Activated CD8-positive, alpha-beta T cell treated with anti-CD3 and anti-CD28 coated beads for 36 hours (primary cell): ENCODE measurements at regions not wholly inside any gene's neighbourhood (a gene's known extent, or its start where the extent isn't known, plus 50 kb on each side); places are given as distances from the start of the nearest gene placed in this dataset.

Experiments
- ATAC-seq: fragments of 200-7000 bp; cut with Tn5 transposase; one replicate; pipeline ENCODE4 v1.10.0; 2021; ENCODE audit warnings: mild to moderate bottlenecking, moderate library complexity
- CTCF ChIA-PET: fragments of 350-600 bp; sonication (Branson Sonifier 250); formaldehyde crosslinking; loops from one replicate; lab custom pipeline; 2021; ENCODE audit warnings: antibody characterized with exemption; lab: Charles Lee
- POLR2A ChIA-PET: fragments of 350-600 bp; sonication (Branson Sonifier 250); formaldehyde crosslinking; loops from one replicate; lab custom pipeline; 2021; ENCODE audit warnings: antibody characterized with exemption; lab: Charles Lee
- DNase-seq: peaks from one replicate; pipeline ENCODE4 v3.0.0-alpha.2; 2020
- H3K27ac Mint-ChIP-seq: one replicate; pipeline ENCODE4 v1.8.0; 2021; ENCODE audit warnings: mild to moderate bottlenecking, mixed read lengths
- H3K27me3 Mint-ChIP-seq: one replicate; pipeline ENCODE4 v1.8.0; 2021; ENCODE audit warnings: mixed read lengths
- H3K36me3 Mint-ChIP-seq: one replicate; pipeline ENCODE4 v1.8.0; 2021; ENCODE audit warnings: low read depth, mixed read lengths
- H3K4me1 Mint-ChIP-seq: one replicate; pipeline ENCODE4 v1.8.0; 2021; ENCODE audit warnings: low read depth, mixed read lengths
- H3K4me3 Mint-ChIP-seq: one replicate; pipeline ENCODE4 v1.8.0; 2021; ENCODE audit warnings: mild to moderate bottlenecking, moderate library complexity, mixed read lengths
- H3K9me3 Mint-ChIP-seq: one replicate; pipeline ENCODE4 v1.8.0; 2021; ENCODE audit warnings: mixed read lengths
- intact Hi-C: fragments of 100-400 bp; cut with micrococcal nuclease; formaldehyde crosslinking; loops from one replicate; pipeline ENCODE4 v1.10.0; 2022
- TF ChIP-seq, protein P1 (sequence below): fragments of 200-600 bp; IDR thresholded peaks from one replicate; pipeline ENCODE4 v1.8.0; 2022; ENCODE audit warnings: antibody characterized with exemption, mild to moderate bottlenecking

GRCh38 chr4:130359542-130359941, 1263.6 kb downstream of the C4orf33 start:
- no peak for ATAC-seq

DNA sequence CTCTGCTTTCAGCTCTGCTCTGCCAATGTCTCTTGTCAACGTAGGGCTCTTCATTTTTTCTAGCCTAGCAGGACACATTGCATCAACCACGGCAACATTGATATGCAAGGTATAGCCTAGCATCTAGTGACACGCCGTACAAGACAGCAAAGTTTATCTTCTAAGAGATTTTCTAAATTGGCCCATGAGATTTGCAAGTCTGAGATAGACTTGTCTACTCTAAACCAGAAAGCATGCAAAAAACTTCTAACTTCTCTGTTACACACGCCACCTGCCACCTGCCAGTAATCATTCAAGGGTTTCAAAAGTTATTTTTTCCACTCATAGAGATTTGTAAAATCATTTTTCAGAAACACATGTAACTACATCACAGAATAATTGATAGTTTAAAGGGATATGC, 1265.7 kb downstream of the C4orf33 start:
- CTCF ChIA-PET = no interaction called here
- TF ChIP-seq, protein P1, sequence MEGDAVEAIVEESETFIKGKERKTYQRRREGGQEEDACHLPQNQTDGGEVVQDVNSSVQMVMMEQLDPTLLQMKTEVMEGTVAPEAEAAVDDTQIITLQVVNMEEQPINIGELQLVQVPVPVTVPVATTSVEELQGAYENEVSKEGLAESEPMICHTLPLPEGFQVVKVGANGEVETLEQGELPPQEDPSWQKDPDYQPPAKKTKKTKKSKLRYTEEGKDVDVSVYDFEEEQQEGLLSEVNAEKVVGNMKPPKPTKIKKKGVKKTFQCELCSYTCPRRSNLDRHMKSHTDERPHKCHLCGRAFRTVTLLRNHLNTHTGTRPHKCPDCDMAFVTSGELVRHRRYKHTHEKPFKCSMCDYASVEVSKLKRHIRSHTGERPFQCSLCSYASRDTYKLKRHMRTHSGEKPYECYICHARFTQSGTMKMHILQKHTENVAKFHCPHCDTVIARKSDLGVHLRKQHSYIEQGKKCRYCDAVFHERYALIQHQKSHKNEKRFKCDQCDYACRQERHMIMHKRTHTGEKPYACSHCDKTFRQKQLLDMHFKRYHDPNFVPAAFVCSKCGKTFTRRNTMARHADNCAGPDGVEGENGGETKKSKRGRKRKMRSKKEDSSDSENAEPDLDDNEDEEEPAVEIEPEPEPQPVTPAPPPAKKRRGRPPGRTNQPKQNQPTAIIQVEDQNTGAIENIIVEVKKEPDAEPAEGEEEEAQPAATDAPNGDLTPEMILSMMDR = no peak
- DNase-seq (no peak), ATAC-seq (no peak)
- Mint-ChIP-seq H3K4me3 (no peak overlapping the region), H3K36me3 (no peaks in the 10 kb centered on the region), H3K27ac (no peak overlapping the region), H3K4me1 (no peaks in the 10 kb centered on the region), H3K27me3 (no peaks in the 10 kb centered on the region), H3K9me3 (peaks cover 1% of the 10 kb centered on the region)
- intact Hi-C loops = no loop called here
- POLR2A ChIA-PET = no interaction called here

More at GRCh38 chr4:130359542-130359941, 1263.6 kb downstream of the C4orf33 start:
- ChIA-PET POLR2A (no interaction called here), CTCF (no interaction called here)
- Mint-ChIP-seq H3K4me1 (no peaks in the 10 kb centered on the region), H3K4me3 (no peak overlapping the region), H3K9me3 (peaks cover 1% of the 10 kb centered on the region), H3K27ac (no peak overlapping the region), H3K27me3 (no peaks in the 10 kb centered on the region), H3K36me3 (no peaks in the 10 kb centered on the region)
- intact Hi-C loops = no loop called here
- no peak for DNase-seq
- TF ChIP-seq, protein P1 = no peak

- intact Hi-C loops = no loop called here
- Mint-ChIP-seq H3K27me3 (no peaks in the 10 kb centered on the region), H3K4me3 (no peak overlapping the region), H3K4me1 (no peaks in the 10 kb centered on the region), H3K9me3 (peaks cover 2% of the 10 kb centered on the region), H3K27ac (no peak overlapping the region), H3K36me3 (no peaks in the 10 kb centered on the region)
- POLR2A ChIA-PET = no interaction called here
- CTCF ChIA-PET = no interaction called here
- TF ChIP-seq, protein P1 = no peak
- ATAC-seq (no peak), DNase-seq (no peak)
These were observed 1272.7 kb downstream of the C4orf33 start for GRCh38 chr4:130368668-130369067.

GRCh38 chr4:130393231-130393630, 1297.3 kb downstream of the C4orf33 start:
- Mint-ChIP-seq H3K4me3 (no peak overlapping the region), H3K36me3 (no peaks in the 10 kb centered on the region), H3K9me3 (peaks cover 6% of the 10 kb centered on the region), H3K27me3 (no peaks in the 10 kb centered on the region), H3K4me1 (no peaks in the 10 kb centered on the region), H3K27ac (no peak overlapping the region)
- TF ChIP-seq, protein P1 = no peak
- intact Hi-C loops = no loop called here
- ChIA-PET POLR2A (no interaction called here), CTCF (no interaction called here)
- no peak for DNase-seq
- ATAC-seq = no peak

GRCh38 chr4:130393642-130394041, 1297.7 kb downstream of the C4orf33 start:
- H3K27ac Mint-ChIP-seq = no peak overlapping the region
- TF ChIP-seq, protein P1 = no peak
- H3K36me3 Mint-ChIP-seq = no peaks in the 10 kb centered on the region
- ChIA-PET POLR2A (no interaction called here), CTCF (no interaction called here)
- DNase-seq (no peak), ATAC-seq (no peak)
- peaks cover 6% of the 10 kb centered on the region for H3K9me3 Mint-ChIP-seq
- H3K4me3 Mint-ChIP-seq = no peak overlapping the region
- H3K4me1 Mint-ChIP-seq = no peaks in the 10 kb centered on the region
- no peaks in the 10 kb centered on the region for H3K27me3 Mint-ChIP-seq
- intact Hi-C loops = no loop called here
